Fibroblast of peridontal ligament (primary cell): ENCODE measurements at regions not wholly inside any gene's neighbourhood (a gene's known extent, or its start where the extent isn't known, plus 50 kb on each side); places are given as distances from the start of the nearest gene placed in this dataset.
A peak's percentile ranks its signal among the peaks of the same experiment; 100 is the strongest.

Experiments
- DNase-seq: peaks from one replicate; pipeline ENCODE4 v3.0.0-alpha.2; 2010; ENCODE audit errors: extremely low read depth

DNA sequence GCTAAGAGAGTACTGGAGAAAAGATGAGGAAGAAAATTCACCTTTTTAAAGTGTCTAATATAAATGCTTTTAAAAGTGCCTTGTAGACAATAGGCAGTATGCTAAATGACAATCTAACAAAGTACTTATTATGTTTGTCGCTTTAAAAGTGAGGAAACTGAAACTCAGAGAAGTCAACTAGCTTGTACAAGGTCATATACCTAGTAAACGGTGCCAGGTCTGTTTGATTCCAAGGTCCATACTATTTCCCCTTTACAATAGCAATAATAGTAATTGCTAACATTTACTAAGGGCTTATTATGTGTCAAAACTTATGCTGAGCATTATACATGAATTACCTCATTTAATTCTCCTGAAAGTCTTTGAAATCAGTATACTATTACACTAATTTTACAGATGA, 328.6 kb upstream of the SLC24A2 start:
- no peak for DNase-seq

DNA sequence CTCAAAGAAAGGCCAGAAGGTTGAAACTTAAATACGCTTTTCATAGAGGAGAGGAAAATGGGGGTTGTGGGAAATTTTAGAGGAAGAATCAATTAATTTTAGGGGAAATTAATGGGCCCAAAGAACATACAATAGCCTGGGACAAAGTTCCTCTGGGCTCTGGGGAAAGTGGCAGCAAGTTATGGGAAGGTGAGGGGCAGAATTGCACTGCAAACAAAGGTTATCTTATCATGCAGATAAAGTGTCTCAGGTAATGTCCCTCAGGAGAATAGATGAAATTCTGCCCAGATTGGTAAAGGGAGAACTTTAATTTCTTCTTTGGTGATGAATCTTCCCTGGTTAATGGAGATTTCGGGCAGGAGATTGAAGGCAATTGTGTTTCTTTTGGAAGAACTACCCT, 326.1 kb upstream of the SLC24A2 start:
- DNase-seq: no peak

DNA sequence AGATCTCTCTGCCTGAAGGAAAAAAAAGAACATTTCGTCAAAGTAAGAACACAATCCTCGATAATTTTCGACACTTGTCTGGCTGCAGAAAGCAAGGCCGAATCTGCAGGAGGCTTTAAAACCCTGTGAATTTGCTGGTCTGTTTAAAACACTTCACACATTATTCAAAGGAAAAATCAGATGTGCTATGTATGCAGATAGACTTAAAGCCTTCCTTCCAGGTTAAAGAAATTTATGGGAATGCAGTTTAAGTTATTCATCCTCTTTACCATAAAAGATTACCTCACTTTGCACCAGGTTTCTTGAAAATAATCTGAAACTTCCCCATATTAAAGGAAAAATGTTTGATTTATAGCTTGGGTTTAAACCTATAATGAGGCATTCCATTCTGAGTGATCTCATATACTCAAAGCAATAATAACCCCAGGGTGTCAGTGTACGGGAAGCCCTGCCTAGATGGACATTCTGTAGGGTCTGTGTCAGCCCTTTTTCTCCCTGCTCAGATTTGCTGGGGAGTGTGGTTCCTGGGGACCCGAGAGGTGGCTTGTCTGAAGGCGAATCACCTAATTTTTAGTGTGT, 323.5 kb upstream of the SLC24A2 start:
- DNase-seq: no peak

DNA sequence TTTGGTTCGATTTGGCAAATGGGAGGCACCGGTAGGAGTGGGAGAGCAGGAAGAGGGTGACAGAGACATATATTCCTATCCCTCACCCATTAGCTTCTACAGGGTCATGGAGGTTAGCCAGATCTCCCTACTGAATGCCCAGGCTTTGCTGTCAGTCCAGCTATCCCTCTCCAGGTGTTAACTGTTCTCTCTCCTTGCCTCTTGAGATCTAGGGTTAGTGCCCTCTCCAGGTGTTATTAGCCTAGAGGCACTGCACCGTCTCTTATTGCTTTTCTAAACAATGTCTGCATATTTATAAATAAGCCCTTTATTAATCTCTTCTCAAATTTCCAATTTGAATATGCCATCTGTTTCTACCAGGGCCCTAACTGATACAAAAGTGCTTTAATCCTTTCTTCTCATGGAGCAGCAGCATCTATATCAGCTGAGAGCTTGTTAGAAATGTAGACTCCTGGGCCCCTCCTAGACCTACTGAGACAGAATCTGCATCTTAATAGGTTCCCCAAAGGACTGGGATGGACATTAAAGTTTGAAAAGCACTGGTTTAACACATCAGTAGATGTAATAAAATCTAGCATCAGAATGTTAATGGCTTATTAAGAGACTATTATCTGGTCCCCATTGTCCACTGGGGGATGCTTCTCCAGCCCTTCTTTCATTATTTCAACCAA, 322.5 kb upstream of the SLC24A2 start:
- DNase-seq: no peak

DNA sequence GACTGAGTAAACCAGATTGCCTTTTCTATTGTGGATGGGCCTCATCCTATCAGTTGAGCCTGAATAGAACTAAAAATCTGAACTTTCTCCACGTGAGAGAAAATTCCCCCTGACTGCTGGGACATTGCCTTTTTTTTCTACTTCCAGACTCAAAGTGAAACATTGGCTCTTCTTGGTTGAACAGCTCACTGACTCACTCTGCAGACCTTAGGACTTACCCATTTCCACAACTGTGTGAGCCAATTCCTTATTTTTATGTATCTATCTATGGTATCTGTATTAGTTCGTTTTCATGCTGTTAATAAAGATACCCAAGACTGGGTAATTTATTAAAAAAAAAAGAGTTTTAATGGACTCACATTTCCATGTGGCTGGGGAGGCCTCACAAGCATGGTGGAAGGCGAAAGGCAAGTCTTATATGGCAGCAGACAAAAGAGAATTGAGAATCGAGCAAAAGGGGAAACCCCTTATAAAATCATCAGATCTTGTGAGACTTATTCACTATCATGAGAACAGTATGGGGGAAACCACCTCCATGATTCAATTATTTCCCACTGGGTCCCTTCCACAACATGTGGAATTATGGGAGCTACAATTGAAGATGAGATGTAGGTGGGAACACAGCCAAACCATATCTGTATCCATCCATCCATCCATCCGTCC, 306.7 kb upstream of the SLC24A2 start:
- no peak for DNase-seq

- DNase-seq: no peak
These were observed 303.7 kb upstream of the SLC24A2 start for GRCh38 chr9:20092561-20092960.

DNA sequence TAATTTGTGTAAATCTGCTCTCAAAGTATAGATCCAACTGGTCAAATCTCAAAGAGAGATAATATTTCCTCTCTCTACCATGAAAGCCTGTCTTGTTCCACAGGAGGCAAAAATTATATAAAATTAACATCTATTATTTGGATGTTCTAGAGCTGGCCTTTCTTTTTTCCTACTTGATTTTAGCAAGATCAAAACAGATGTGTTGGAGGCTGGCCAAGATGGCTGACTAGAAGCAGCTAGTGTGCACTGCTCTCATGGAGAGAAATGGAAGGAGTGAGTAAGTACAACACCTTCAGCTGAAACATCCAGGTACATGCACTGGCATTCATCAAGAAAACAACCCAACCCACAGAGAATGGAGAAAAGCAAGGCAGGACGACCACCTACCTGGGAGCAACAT, 298.6 kb upstream of the SLC24A2 start:
- DNase-seq: peak; percentile 54

GRCh38 chr9:20085842-20086241, 297.0 kb upstream of the SLC24A2 start:
- no peak for DNase-seq

GRCh38 chr9:20084125-20084524, 295.3 kb upstream of the SLC24A2 start:
- DNase-seq: no peak

DNA sequence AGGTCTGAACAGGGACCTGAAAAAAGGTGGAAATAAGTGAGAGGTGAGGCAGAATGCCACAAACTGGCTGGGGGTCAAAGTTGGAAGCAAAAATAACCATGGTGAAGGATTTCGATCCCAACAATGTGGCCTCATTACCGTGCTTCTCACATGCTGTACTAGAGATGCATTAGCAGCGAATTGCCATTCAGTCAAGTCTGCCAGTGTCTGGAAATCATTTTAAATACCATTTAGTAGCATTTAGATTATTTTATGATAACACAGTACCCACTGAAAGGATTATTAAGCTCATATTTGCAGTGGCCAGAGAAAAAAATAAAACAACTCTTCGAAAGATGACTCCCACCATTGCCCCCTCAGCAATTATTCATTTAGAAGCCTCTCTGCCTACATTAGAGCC, 294.6 kb upstream of the SLC24A2 start:
- no peak for DNase-seq

GRCh38 chr9:20082831-20083230, 294.0 kb upstream of the SLC24A2 start:
- DNase-seq: no peak

- no peak for DNase-seq
These were observed 293.6 kb upstream of the SLC24A2 start for GRCh38 chr9:20082406-20082805.

GRCh38 chr9:20078246-20078645, 289.4 kb upstream of the SLC24A2 start:
- DNase-seq: no peak

DNA sequence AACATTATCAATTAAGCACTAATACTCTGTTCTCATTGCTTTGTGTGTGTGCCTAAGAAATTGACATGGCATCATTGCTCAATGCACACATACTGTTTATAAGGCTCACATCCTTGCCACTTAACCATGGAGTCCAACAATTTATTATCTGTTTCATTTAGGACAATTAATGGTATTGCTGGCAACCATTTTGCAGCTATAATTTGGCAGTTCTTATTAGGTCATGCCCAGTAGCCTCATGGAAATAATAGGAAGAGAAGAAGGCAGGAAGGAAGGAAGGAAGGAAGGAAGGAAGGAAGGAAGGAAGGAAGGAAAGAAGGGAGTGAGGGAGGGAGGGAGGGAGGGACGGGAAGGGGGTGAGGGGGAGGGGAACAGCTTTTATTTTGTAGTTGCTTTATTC, 285.5 kb upstream of the SLC24A2 start:
- DNase-seq: no peak

DNA sequence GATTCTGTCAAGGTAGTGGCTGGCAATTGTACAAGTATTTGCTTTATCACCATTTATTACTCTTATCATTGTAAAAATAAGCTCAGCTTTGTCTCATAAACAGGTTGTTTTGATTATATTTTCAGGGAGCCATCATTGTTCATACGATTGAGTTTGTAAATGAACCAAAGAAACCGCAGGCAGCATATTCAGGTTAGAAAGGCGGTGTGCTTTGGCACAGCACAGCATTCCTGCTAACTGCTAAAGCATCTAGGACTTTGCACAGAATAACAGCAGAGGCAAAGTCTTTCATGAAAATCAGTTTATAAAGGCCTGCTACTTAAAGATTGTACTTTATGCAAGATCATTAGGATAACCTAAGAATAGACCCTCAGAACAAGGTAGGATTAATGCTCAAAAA, 281.5 kb upstream of the SLC24A2 start:
- no peak for DNase-seq

DNA sequence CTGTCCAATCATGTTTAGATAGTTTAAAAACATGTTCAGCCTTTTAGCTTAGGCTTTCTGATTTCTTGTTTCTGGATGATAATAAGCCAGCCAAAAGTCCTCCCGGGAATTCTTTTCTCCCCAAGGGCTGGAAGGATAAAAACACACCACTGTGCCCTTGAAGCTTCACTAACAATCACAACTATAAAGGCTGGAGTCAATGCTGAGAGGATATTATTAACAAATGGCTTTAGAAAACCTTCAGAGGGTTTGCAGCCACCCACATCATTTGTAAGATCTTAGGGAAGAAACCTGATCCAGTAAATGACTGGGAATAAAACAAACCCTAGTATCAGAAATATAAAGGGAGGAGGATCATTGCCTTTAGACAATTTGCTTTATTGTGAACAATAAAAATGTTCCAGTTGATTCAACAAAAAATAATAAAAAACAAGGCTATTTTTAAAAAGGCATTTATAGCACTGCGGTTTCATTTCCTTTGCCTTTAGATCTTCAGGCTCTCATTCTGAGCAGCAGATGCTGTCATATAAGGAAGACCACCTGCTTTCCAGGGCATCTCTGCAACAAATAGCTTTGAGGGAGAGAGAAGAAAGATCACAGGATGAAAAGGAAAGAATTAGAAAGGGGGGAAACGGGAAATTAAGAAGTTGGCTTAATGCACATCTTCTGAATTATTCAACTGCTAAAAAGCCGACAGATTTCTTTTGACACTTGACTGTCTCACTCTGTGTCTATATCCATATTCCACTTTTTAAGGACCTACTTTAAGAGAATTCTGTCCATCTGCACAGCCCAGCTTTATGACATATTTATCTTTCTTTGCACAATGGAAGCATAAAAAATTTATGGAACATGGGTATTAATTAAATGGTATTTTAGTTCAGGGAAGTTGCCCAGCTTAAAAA, 277.2 kb upstream of the SLC24A2 start:
- DNase-seq: no peak

DNA sequence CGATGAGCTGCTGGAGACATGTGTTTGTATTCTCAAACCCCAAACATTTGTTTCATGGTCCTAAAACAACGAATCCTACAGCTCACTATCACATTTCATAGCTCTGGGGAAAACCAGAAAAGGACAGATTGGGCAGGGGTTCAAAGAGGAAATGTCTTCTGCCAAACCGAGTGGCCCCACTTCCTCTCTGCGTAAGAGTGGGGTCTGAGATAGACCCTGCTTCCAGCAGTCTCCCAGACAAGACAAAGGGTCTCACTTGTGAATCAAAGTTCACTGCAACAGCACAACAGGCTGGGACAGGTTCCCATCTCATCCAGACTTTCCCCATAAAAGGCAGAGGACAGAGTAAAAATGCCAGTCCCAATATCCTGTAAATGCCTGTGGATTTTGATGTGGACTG, 276.2 kb upstream of the SLC24A2 start:
- DNase-seq: no peak

DNA sequence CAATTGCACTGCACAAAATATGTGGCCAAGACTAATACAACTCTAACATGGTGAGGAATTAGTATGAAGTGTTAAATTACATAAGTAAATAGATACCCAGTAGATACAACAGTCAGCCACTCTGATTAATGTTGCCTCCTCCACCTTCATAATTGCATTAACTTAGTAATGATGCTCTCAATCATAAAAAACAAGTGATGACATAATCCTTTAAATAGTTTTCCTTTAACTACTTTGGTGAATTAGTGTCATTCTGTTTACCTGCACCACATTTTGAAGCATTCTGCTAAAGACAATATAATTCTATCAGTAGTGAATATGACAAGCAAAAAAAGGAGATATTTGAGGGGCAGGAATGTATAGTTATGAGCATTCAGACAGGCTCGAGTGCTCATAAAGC, 265.9 kb upstream of the SLC24A2 start:
- DNase-seq: no peak

- DNase-seq: no peak
These were observed 260.1 kb upstream of the SLC24A2 start for GRCh38 chr9:20048985-20049384.

GRCh38 chr9:20048437-20048836, 259.6 kb upstream of the SLC24A2 start:
- no peak for DNase-seq

DNA sequence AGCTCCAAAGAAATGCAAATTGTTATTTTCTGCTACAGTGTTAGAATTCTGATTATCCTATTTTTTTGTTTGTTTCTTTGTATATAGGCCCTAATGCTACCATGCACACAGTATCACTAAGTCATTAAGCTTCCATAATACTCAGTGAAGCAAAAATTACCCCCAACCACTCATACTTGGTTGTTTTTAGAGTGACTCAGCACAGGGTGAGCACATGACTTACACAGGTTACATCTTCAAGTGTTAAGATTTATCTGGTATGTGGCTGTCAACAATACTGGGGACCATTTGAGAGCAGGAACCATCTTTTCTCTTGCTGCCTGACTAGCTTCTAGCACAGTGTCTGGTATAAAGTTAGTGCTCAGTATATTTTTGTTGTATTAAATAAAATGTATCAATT, 255.8 kb upstream of the SLC24A2 start:
- DNase-seq: no peak

- DNase-seq: no peak
These were observed 254.6 kb upstream of the SLC24A2 start for GRCh38 chr9:20043461-20043860.
